ENCODE measurements at regions not wholly inside any gene's neighbourhood (a gene's known extent, or its start where the extent isn't known, plus 50 kb on each side); places are given as distances from the start of the nearest gene placed in this dataset.

DNA sequence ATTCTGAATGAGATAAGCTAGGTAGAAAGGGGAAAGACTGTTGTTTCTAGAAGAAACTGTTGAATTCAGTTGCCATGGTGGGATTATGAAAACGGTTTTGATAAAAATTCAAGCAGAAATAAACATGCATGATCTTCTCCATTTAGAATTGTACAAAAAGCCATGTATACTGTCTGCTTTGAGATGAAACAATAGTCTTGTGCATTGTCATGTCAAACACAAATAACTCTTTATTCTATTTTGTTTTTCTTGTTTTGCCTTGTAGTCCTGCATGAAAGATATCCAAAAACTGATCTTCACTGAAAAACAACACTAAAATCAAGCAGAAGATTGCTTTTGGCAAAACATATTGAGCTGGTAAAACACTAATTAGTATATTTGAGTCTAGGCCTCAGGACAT is 659.9 kb downstream of the LTN1 start:
- Histone ChIP-seq H3K79me2 (no peaks in the 10 kb centered on the region), H3K27ac (peak overlapping the region; percentile 4), H3K4me3 (no peak overlapping the region), H3K36me3 (replicated peaks; ENCODE audit: insufficient read depth, low read depth) (no peaks in the 10 kb centered on the region), H3K9me2 (replicated peaks; ENCODE audit: insufficient read depth) (no peaks in the 10 kb centered on the region), H4K20me1 (ENCODE audit: insufficient read depth, poor library complexity, severe bottlenecking) (no peaks in the 10 kb centered on the region), H3K4me2 (no peak overlapping the region), H2AFZ (peak overlapping the region; percentile 15), H3K9me3 (ENCODE audit: low read depth) (no peaks in the 10 kb centered on the region), H3K27me3 (no peaks in the 10 kb centered on the region), H3K4me1 (ENCODE audit: insufficient read depth) (peaks cover 9% of the 10 kb centered on the region)
- WGBS (ENCODE audit: low lambda C conversion rate, missing lambda C conversion rate), result 93% methylated on average over 1 of the region's 1 CpG
- DNase-seq (ENCODE audit: low spot score), result no peak
- TF ChIP-seq, protein P1, sequence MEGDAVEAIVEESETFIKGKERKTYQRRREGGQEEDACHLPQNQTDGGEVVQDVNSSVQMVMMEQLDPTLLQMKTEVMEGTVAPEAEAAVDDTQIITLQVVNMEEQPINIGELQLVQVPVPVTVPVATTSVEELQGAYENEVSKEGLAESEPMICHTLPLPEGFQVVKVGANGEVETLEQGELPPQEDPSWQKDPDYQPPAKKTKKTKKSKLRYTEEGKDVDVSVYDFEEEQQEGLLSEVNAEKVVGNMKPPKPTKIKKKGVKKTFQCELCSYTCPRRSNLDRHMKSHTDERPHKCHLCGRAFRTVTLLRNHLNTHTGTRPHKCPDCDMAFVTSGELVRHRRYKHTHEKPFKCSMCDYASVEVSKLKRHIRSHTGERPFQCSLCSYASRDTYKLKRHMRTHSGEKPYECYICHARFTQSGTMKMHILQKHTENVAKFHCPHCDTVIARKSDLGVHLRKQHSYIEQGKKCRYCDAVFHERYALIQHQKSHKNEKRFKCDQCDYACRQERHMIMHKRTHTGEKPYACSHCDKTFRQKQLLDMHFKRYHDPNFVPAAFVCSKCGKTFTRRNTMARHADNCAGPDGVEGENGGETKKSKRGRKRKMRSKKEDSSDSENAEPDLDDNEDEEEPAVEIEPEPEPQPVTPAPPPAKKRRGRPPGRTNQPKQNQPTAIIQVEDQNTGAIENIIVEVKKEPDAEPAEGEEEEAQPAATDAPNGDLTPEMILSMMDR (IDR thresholded peaks at IDR 0.05; ENCODE audit: poor library complexity), result no peak
- no peak for TF ChIP-seq EZH2 (IDR thresholded peaks at IDR 0.05; ENCODE audit: borderline replicate concordance)
- TF ChIP-seq EZH2phosphoT487 (IDR thresholded peaks at IDR 0.05; ENCODE audit: low read depth, severe bottlenecking, unreplicated experiment), result no peak

- DNase-seq (ENCODE audit: low spot score), result no peak
- WGBS (ENCODE audit: low lambda C conversion rate, missing lambda C conversion rate), result 89% methylated on average over 1 of the region's 1 CpG
- H3K4me1 ChIP-seq (ENCODE audit: insufficient read depth), result no peaks in the 10 kb centered on the region
- no peak overlapping the region for H2AFZ ChIP-seq
- H3K36me3 ChIP-seq (replicated peaks; ENCODE audit: insufficient read depth, low read depth), result peaks cover 4% of the 10 kb centered on the region
- no peak overlapping the region for H3K4me3 ChIP-seq
- H3K27ac ChIP-seq, result no peak overlapping the region
- H3K27me3 ChIP-seq, result no peaks in the 10 kb centered on the region
- H4K20me1 ChIP-seq (ENCODE audit: insufficient read depth, poor library complexity, severe bottlenecking), result no peaks in the 10 kb centered on the region
- TF ChIP-seq, protein P1 (IDR thresholded peaks at IDR 0.05; ENCODE audit: poor library complexity), result no peak
- no peak for TF ChIP-seq EZH2 (IDR thresholded peaks at IDR 0.05; ENCODE audit: borderline replicate concordance)
- no peak for TF ChIP-seq EZH2phosphoT487 (IDR thresholded peaks at IDR 0.05; ENCODE audit: low read depth, severe bottlenecking, unreplicated experiment)
- H3K79me2 ChIP-seq, result no peaks in the 10 kb centered on the region
- H3K4me2 ChIP-seq, result no peak overlapping the region
- H3K9me3 ChIP-seq (ENCODE audit: low read depth), result no peaks in the 10 kb centered on the region
- no peaks in the 10 kb centered on the region for H3K9me2 ChIP-seq (replicated peaks; ENCODE audit: insufficient read depth)
Measured at GRCh38 chr21:28325618-28326017, 667.1 kb downstream of the LTN1 start.

- Histone ChIP-seq H3K9me3 (ENCODE audit: low read depth) (no peaks in the 10 kb centered on the region), H3K4me3 (no peak overlapping the region), H2AFZ (no peak overlapping the region), H3K79me2 (no peaks in the 10 kb centered on the region), H3K27ac (no peak overlapping the region), H3K36me3 (replicated peaks; ENCODE audit: insufficient read depth, low read depth) (peaks cover 4% of the 10 kb centered on the region), H3K4me1 (ENCODE audit: insufficient read depth) (no peaks in the 10 kb centered on the region), H3K27me3 (no peaks in the 10 kb centered on the region), H3K4me2 (no peak overlapping the region), H4K20me1 (ENCODE audit: insufficient read depth, poor library complexity, severe bottlenecking) (no peaks in the 10 kb centered on the region), H3K9me2 (replicated peaks; ENCODE audit: insufficient read depth) (no peaks in the 10 kb centered on the region)
- DNase-seq (ENCODE audit: low spot score), result no peak
- TF ChIP-seq, protein P1 (IDR thresholded peaks at IDR 0.05; ENCODE audit: poor library complexity), result no peak
- TF ChIP-seq EZH2 (IDR thresholded peaks at IDR 0.05; ENCODE audit: borderline replicate concordance), result no peak
- TF ChIP-seq EZH2phosphoT487 (IDR thresholded peaks at IDR 0.05; ENCODE audit: low read depth, severe bottlenecking, unreplicated experiment), result no peak
- WGBS (ENCODE audit: low lambda C conversion rate, missing lambda C conversion rate), result 97% methylated on average over 2 of the region's 2 CpGs
Measured at GRCh38 chr21:28324690-28325089, 668.0 kb downstream of the LTN1 start.
